ENCODE measurements at regions not wholly inside any gene's neighbourhood (a gene's known extent, or its start where the extent isn't known, plus 50 kb on each side); places are given as distances from the start of the nearest gene placed in this dataset.

DNA sequence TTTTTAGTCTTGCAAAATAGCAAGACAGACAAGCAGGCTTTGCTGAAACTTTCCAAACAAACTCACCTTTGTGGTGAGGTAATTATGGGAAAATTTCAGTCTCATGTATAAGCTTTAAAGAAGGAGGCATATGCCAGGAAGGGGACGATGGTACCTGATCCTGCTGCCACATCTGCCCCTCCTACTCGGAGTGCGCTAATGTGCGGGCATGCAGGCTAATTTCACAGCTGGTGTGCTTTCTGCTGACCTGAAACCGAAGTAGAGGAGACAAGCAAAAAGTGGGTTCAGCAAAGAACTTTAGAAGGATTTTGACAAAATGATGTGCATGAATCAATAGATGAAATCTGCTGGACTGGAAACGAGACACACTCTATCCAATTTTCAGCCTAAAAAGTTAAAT, 117.1 kb upstream of the IRX4 start:
- Mint-ChIP-seq H3K9me3 (no peaks in the 10 kb centered on the region), H3K27me3 (ENCODE audit: low read depth, poor library complexity) (peaks cover 73% of the 10 kb centered on the region), H3K36me3 (ENCODE audit: low read depth) (no peaks in the 10 kb centered on the region), H3K4me3 (no peak overlapping the region), H3K27ac (no peak overlapping the region), H3K4me1 (peaks cover 4% of the 10 kb centered on the region)
- no peak for DNase-seq
- TF ChIP-seq, protein P1, sequence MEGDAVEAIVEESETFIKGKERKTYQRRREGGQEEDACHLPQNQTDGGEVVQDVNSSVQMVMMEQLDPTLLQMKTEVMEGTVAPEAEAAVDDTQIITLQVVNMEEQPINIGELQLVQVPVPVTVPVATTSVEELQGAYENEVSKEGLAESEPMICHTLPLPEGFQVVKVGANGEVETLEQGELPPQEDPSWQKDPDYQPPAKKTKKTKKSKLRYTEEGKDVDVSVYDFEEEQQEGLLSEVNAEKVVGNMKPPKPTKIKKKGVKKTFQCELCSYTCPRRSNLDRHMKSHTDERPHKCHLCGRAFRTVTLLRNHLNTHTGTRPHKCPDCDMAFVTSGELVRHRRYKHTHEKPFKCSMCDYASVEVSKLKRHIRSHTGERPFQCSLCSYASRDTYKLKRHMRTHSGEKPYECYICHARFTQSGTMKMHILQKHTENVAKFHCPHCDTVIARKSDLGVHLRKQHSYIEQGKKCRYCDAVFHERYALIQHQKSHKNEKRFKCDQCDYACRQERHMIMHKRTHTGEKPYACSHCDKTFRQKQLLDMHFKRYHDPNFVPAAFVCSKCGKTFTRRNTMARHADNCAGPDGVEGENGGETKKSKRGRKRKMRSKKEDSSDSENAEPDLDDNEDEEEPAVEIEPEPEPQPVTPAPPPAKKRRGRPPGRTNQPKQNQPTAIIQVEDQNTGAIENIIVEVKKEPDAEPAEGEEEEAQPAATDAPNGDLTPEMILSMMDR (IDR thresholded peaks at IDR 0.05) = no peak

DNA sequence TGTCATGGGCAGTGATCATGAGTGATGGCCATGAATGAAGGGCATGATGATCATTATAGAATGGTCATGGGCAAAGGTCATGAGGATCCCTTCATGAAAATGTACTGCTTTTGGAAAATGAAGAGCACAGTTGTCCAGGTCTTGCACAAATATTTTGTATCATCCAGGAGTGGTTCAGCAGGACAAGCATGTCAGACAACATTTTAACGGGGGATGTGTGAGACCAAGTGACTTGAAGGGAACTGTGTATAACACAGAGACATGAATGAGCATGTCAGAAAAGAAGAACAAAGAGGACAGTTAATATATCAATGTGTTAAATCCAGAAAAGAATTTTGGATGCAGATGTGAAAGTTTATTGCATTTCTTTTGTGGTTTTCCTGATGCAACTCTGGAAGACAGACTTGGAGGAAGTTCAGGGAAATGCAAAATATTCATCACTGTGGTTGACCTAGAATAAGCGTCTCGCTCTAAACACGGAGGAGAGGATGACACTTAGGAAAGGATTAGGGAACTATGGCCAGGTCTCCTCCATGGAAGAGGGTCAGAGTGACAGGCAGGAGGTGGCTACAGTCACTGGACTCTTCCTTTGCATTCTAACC, 116.1 kb upstream of the IRX4 start:
- TF ChIP-seq, protein P1 (IDR thresholded peaks at IDR 0.05) = no peak
- no peak for DNase-seq
- no peaks in the 10 kb centered on the region for H3K36me3 Mint-ChIP-seq (ENCODE audit: low read depth)
- peaks cover 4% of the 10 kb centered on the region for H3K4me1 Mint-ChIP-seq
- no peak overlapping the region for H3K27ac Mint-ChIP-seq
- peaks cover 6% of the 10 kb centered on the region for H3K9me3 Mint-ChIP-seq
- no peak overlapping the region for H3K4me3 Mint-ChIP-seq
- H3K27me3 Mint-ChIP-seq (ENCODE audit: low read depth, poor library complexity) = peaks cover 67% of the 10 kb centered on the region

DNA sequence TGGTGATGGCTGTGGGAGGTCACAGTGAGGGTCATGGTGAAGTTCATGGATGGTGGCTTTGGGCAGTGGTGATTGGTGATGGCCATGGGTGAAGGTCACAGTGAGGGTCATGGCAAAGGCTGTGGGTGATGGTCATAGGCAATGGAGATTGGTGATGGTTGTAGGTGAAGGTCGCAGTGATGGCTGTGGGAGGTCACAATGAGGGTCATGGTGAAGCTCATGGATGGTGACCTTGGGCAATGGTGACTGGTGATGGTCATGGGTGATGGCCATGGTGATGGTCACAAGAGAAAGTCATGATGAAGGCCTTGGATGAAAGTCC, 115.6 kb upstream of the IRX4 start:
- Mint-ChIP-seq H3K36me3 (ENCODE audit: low read depth) (no peaks in the 10 kb centered on the region), H3K9me3 (peaks cover 10% of the 10 kb centered on the region), H3K4me3 (no peak overlapping the region), H3K27me3 (ENCODE audit: low read depth, poor library complexity) (peaks cover 62% of the 10 kb centered on the region), H3K27ac (no peak overlapping the region), H3K4me1 (peaks cover 4% of the 10 kb centered on the region)
- TF ChIP-seq, protein P1 (IDR thresholded peaks at IDR 0.05) = no peak
- no peak for DNase-seq

DNA sequence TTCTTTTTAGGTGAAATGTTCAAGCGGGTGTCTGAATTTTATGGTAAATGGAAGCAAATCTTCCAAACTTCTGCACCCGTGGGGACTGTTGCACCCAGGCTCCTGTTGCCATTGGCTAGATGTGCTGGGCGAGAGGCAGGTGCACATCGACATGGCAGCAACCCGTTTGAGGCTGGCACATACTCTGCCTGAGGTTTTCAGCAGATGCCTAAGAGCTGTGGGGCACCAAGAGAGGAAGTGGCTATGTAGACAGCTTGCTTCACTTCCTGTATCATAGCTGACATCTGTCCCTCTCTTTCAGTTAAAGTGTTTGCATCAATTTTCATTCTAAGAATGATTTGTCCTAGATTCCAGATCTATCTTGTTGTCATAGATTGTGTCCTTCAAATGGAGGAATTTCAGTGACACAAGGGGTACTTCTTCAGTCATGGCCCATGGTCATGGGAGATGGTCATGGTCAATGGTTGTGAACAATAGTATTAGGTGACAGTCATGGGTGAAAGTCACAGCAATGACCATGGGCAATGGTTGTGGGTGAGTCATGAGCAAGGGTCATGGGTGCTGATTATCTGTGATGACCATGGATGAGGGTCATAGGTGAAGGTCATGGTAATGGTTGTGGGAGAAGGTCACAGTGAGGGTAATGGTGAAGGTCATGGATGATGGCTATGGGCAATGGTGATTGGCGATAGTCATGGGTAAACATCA, 115.1 kb upstream of the IRX4 start:
- no peaks in the 10 kb centered on the region for H3K36me3 Mint-ChIP-seq (ENCODE audit: low read depth)
- peaks cover 4% of the 10 kb centered on the region for H3K4me1 Mint-ChIP-seq
- peaks cover 57% of the 10 kb centered on the region for H3K27me3 Mint-ChIP-seq (ENCODE audit: low read depth, poor library complexity)
- no peak overlapping the region for H3K27ac Mint-ChIP-seq
- no peak overlapping the region for H3K4me3 Mint-ChIP-seq
- TF ChIP-seq, protein P1 (IDR thresholded peaks at IDR 0.05) = no peak
- H3K9me3 Mint-ChIP-seq = peaks cover 12% of the 10 kb centered on the region
- no peak for DNase-seq

DNA sequence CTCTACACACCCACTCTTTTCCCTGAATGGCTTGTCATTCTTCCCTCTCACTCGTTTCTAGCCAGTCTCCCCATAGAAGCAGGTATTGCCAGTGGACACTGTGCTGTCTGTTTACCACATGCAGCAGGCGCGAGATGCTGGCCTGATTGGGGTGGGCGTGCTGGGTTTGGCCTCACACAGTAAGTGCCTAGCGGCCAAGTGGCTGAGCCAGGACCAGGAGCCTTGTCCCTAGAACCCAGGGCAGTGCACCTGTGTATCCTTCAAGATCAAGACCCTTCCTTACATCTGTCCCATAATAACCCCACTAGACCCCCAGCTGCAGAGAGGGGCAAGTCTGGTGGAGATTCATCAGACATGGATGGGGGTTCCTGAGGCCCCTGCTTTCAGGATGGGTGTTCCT, 112.8 kb upstream of the IRX4 start:
- no peak for DNase-seq
- Mint-ChIP-seq H3K9me3 (peaks cover 20% of the 10 kb centered on the region), H3K27me3 (ENCODE audit: low read depth, poor library complexity) (peaks cover 48% of the 10 kb centered on the region), H3K4me3 (no peak overlapping the region), H3K36me3 (ENCODE audit: low read depth) (no peaks in the 10 kb centered on the region), H3K4me1 (peaks cover 4% of the 10 kb centered on the region), H3K27ac (no peak overlapping the region)
- TF ChIP-seq, protein P1 (IDR thresholded peaks at IDR 0.05) = no peak

DNA sequence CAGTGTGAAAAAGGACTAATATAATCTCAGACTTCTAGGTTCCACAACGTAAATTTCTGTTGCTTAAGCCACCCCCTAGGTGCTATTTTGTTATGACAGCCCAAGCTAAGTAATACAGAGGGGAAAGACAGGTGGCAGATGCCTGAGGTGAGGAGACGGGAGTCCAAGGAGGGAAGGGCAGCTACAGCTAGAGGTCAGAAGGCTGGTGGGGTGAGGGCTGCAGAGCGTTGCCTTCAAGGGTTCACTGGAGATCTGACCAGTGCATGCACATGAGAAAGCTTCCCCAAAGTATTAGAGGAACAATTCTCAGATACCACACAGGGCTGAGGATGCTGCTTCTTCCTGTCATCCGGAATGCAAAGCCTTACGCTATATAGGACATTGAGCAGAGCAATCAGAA, 104.7 kb upstream of the IRX4 start:
- no peak for DNase-seq
- H3K36me3 Mint-ChIP-seq (ENCODE audit: low read depth) = no peaks in the 10 kb centered on the region

More for the DNA sequence above, 104.7 kb upstream of the IRX4 start:
- TF ChIP-seq, protein P1 (IDR thresholded peaks at IDR 0.05) = no peak
- peaks cover 39% of the 10 kb centered on the region for H3K27me3 Mint-ChIP-seq (ENCODE audit: low read depth, poor library complexity)
- no peak overlapping the region for H3K27ac Mint-ChIP-seq
- H3K4me3 Mint-ChIP-seq = no peak overlapping the region
- H3K4me1 Mint-ChIP-seq = no peaks in the 10 kb centered on the region
- peaks cover 23% of the 10 kb centered on the region for H3K9me3 Mint-ChIP-seq
